HCT116 (cell line): ENCODE measurements at regions not wholly inside any gene's neighbourhood (a gene's known extent, or its start where the extent isn't known, plus 50 kb on each side); places are given as distances from the start of the nearest gene placed in this dataset.

Source experiments
- ATAC-seq: fragments of 200-7000 bp; cut with Tn5 transposase; 2 replicates; pipeline ENCODE4 v1.9.1; 2020; ENCODE audit warnings: mild to moderate bottlenecking, moderate library complexity
- BruUV-seq: library from RNA; stranded (reverse); fragments of 400-500 nt; replicated peaks from 2 replicates; lab custom pipeline; 2021; lab: Mats Ljungman, UMichigan
- CTCF ChIA-PET: fragments of 300-600 bp; sonication (Branson Sonifier 250); formaldehyde crosslinking; loops from one replicate; lab custom pipeline; 2021; ENCODE audit warnings: antibody characterized with exemption; lab: Charles Lee
- POLR2A ChIA-PET: fragments of 300-600, 350-600 bp; sonication (Branson Sonifier 250); formaldehyde crosslinking; loops from one replicate; lab custom pipeline; 2021; ENCODE audit warnings: antibody characterized with exemption; lab: Charles Lee
- RAD21 ChIA-PET, 2 experiments: fragments of 300-600 bp; sonication (Branson Sonifier 250); formaldehyde crosslinking; loops; one replicate each; lab custom pipeline; 2023; ENCODE audit warnings: low total read pairs in 2 of 2; ENCODE audit not compliant: uncharacterized antibody in 2 of 2, unreplicated experiment in 2 of 2, low non-redundant PET in 1 of 2; lab: Charles Lee
- DNase-seq: peaks from one replicate; pipeline ENCODE4 v3.0.0-alpha.2; 2010; ENCODE audit warnings: low read depth, low spot score
- H2AFZ ChIP-seq: fragments of 200-600 bp; shearing (Covaris generic), sonication (generic); 2 replicates; pipeline ENCODE4 v1.6.1; 2017; ENCODE audit warnings: low read depth, mixed run types, mixed read lengths, antibody characterized with exemption, low read length; ENCODE audit not compliant: poor library complexity, severe bottlenecking
- H3K27ac ChIP-seq: 2 replicates; pipeline ENCODE4 v1.5.1; 2012; ENCODE audit warnings: low read depth, low read length
- H3K27me3 ChIP-seq: fragments of 200-600 bp; sonication (generic); 2 replicates; pipeline ENCODE4 v1.6.1; 2016; ENCODE audit warnings: mixed run types, low read length, mixed read lengths; ENCODE audit not compliant: insufficient read depth
- H3K36me3 ChIP-seq, 2 experiments: fragments of 200-500 bp in 1 of 2; fragments of 200-600 bp in 1 of 2; sonication (Bioruptor generic) in 1 of 2; sonication (generic) in 1 of 2; 2 replicates each; pipeline versions ENCODE4 v1.5.1 to v1.6.1; 2014 to 2016; ENCODE audit warnings: low read length in 2 of 2, inconsistent platforms in 1 of 2, mixed read lengths in 1 of 2, mixed run types in 1 of 2; ENCODE audit not compliant: insufficient read depth in 2 of 2, control insufficient read depth in 1 of 2
- H3K4me1 ChIP-seq, 2 experiments: fragments of 200-600 bp in 1 of 2; sonication (generic) in 1 of 2; 2 replicates each; pipeline versions ENCODE4 v1.5.1 to v1.6.1; 2012 to 2017; ENCODE audit warnings: low read length in 2 of 2, inconsistent platforms in 1 of 2, mild to moderate bottlenecking in 1 of 2, mixed read lengths in 1 of 2, mixed run types in 1 of 2, moderate library complexity in 1 of 2; ENCODE audit not compliant: insufficient read depth in 2 of 2, control insufficient read depth in 1 of 2
- H3K4me2 ChIP-seq: fragments of 200-600 bp; sonication (generic); 2 replicates; pipeline ENCODE4 v1.6.1; 2017; ENCODE audit warnings: mixed run types, low read length, mixed read lengths
- H3K4me3 ChIP-seq, 2 experiments: fragments of 200-600 bp in 1 of 2; sonication (generic) in 1 of 2; replicated peaks in 1 of 2; 2 replicates each; pipeline ENCODE4 v1.5.1; 2011 to 2016; ENCODE audit warnings: low read length in 2 of 2, control low read depth in 1 of 2, low read depth in 1 of 2, mild to moderate bottlenecking in 1 of 2, mixed read lengths in 1 of 2, mixed run types in 1 of 2
- H3K79me2 ChIP-seq: fragments of 200-600 bp; sonication (generic); 2 replicates; pipeline ENCODE4 v1.6.1; 2017; ENCODE audit warnings: mild to moderate bottlenecking, mixed run types, low read length, moderate library complexity, mixed read lengths; ENCODE audit not compliant: insufficient read depth
- H3K9ac ChIP-seq: fragments of 200-600 bp; sonication (generic); 2 replicates; pipeline ENCODE4 v1.6.1; 2016; ENCODE audit warnings: low read length, mixed read lengths
- H3K9me2 ChIP-seq: fragments of 200-600 bp; sonication (generic), shearing (Covaris generic); 2 replicates; pipeline ENCODE4 v1.6.1; 2017; ENCODE audit warnings: mixed run types, mild to moderate bottlenecking, moderate library complexity; ENCODE audit not compliant: insufficient read depth
- H3K9me3 ChIP-seq, 2 experiments: fragments of 200-500 bp in 1 of 2; fragments of 200-600 bp in 1 of 2; sonication (Bioruptor generic) in 1 of 2; sonication (generic) in 1 of 2; 2 replicates each; pipeline ENCODE4 v1.6.1; 2014 to 2017; ENCODE audit warnings: low read length in 2 of 2, mixed read lengths in 2 of 2, inconsistent platforms in 1 of 2, low read depth in 1 of 2, mild to moderate bottlenecking in 1 of 2, mixed run types in 1 of 2, moderate library complexity in 1 of 2; ENCODE audit not compliant: control insufficient read depth in 1 of 2, insufficient read depth in 1 of 2
- H4K20me1 ChIP-seq: fragments of 200-600 bp; sonication (generic), shearing (Covaris generic); 2 replicates; pipeline ENCODE4 v1.6.1; 2017; ENCODE audit warnings: mixed run types, mild to moderate bottlenecking, moderate library complexity; ENCODE audit not compliant: insufficient read depth
- CTCF ChIP-seq, 3 experiments: fragments of 200-600 bp in 1 of 3; sonication (generic) in 1 of 3; IDR thresholded peaks in 2 of 3; conservative IDR thresholded peaks in 1 of 3; 2 replicates each; pipeline ENCODE4 v1.5.1; 2012 to 2017; ENCODE audit warnings: low read depth in 2 of 3, low read length in 2 of 3, antibody characterized with exemption in 1 of 3, borderline replicate concordance in 1 of 3, control low read depth in 1 of 3, mild to moderate bottlenecking in 1 of 3, mixed read lengths in 1 of 3, mixed run types in 1 of 3, moderate library complexity in 1 of 3; ENCODE audit not compliant: insufficient read depth in 1 of 3
- EZH2phosphoT487 ChIP-seq: fragments of 200-600 bp; IDR thresholded peaks from 2 replicates; pipeline ENCODE4 v1.6.1; 2018; ENCODE audit warnings: antibody characterized with exemption, borderline replicate concordance
- TCF7L2 ChIP-seq: IDR thresholded peaks from 2 replicates; pipeline ENCODE4 v1.7.0; 2011; ENCODE audit warnings: borderline replicate concordance, inconsistent platforms; ENCODE audit not compliant: insufficient read depth, insufficient read length; ENCODE audit errors: extremely low read depth
- YY1 ChIP-seq: IDR thresholded peaks from 2 replicates; pipeline ENCODE4 v1.6.1; 2011; ENCODE audit warnings: low read length, low read depth, moderate library complexity, mild to moderate bottlenecking; ENCODE audit not compliant: insufficient replicate concordance; ENCODE audit errors: extremely low read depth
- intact Hi-C: fragments of 100-400 bp; cut with micrococcal nuclease; formaldehyde crosslinking; loops from 2 replicates; pipeline ENCODE4 v1.10.0; 2022
- TF ChIP-seq, protein P1 (sequence below): IDR thresholded peaks from 2 replicates; pipeline ENCODE4 v1.6.1; 2011; ENCODE audit warnings: mild to moderate bottlenecking, low read length, moderate library complexity; ENCODE audit not compliant: insufficient replicate concordance; ENCODE audit errors: extremely low read depth

GRCh38 chr3:177883957-177884356, 652.3 kb upstream of the KCNMB2 start:
- Histone ChIP-seq H2AFZ (no peak overlapping the region), H4K20me1 (no peaks in the 10 kb centered on the region), H3K27me3 (no peaks in the 10 kb centered on the region), H3K4me3 (no peak overlapping the region), H3K9ac (no peak overlapping the region), H3K9me3 (no peaks in the 10 kb centered on the region), H3K9me2 (no peaks in the 10 kb centered on the region), H3K79me2 (no peaks in the 10 kb centered on the region), H3K4me1 (no peaks in the 10 kb centered on the region), H3K27ac (no peak overlapping the region), H3K4me2 (no peak overlapping the region), H3K36me3 (no peaks in the 10 kb centered on the region)
- ATAC-seq, result no peak
- intact Hi-C loops, result no loop called here
- no peak for DNase-seq
- no TSS peak for BruUV-seq
- ChIA-PET RAD21 (no interaction called here), POLR2A (no interaction called here), CTCF (no interaction called here)
- no peak for TF ChIP-seq EZH2phosphoT487
- no peak for TF ChIP-seq TCF7L2
- no peak for TF ChIP-seq CTCF (IDR thresholded peaks at IDR 0.05 in 2 of 3, conservative IDR thresholded peaks at IDR 0.05 in 1 of 3; ENCODE audit: borderline replicate concordance in 1 of 3, insufficient read depth in 1 of 3, low read depth in 2 of 3, low read length in 2 of 3)
- no peak for TF ChIP-seq YY1
- TF ChIP-seq, protein P1, sequence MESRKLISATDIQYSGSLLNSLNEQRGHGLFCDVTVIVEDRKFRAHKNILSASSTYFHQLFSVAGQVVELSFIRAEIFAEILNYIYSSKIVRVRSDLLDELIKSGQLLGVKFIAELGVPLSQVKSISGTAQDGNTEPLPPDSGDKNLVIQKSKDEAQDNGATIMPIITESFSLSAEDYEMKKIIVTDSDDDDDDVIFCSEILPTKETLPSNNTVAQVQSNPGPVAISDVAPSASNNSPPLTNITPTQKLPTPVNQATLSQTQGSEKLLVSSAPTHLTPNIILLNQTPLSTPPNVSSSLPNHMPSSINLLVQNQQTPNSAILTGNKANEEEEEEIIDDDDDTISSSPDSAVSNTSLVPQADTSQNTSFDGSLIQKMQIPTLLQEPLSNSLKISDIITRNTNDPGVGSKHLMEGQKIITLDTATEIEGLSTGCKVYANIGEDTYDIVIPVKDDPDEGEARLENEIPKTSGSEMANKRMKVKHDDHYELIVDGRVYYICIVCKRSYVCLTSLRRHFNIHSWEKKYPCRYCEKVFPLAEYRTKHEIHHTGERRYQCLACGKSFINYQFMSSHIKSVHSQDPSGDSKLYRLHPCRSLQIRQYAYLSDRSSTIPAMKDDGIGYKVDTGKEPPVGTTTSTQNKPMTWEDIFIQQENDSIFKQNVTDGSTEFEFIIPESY, result no peak
